ENCODE measurements at regions not wholly inside any gene's neighbourhood (a gene's known extent, or its start where the extent isn't known, plus 50 kb on each side); places are given as distances from the start of the nearest gene placed in this dataset.

DNA sequence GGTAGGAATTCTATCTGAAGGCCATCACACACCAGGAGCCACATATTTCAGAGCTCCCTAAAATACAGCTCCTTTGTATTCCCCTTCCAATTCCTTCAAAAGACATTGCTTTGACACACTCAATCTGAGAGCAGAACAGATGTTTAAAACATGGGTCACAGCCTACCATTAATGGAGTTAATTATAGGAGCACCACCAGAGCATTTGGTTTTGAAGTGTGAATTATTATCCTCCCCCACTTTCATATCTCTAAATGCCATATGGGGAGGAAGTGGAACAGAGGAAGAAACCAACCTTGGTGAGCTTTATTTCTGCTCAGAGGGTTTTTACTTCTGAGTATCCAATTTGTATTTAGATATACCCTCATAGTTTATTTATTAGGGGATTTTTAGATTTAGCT is 50.7 kb upstream of the TNFRSF21 start:
- Histone ChIP-seq H3K9me3 (no peaks in the 10 kb centered on the region), H3K36me3 (no peaks in the 10 kb centered on the region), H3K4me3 (no peak overlapping the region), H3K4me1 (no peaks in the 10 kb centered on the region), H3K27me3 (no peaks in the 10 kb centered on the region), H3K27ac (no peak overlapping the region)
- DNase-seq (no peak), ATAC-seq (no peak)
- intact Hi-C loops (cut with DNase I) = no loop called here
- TF ChIP-seq, protein P1, sequence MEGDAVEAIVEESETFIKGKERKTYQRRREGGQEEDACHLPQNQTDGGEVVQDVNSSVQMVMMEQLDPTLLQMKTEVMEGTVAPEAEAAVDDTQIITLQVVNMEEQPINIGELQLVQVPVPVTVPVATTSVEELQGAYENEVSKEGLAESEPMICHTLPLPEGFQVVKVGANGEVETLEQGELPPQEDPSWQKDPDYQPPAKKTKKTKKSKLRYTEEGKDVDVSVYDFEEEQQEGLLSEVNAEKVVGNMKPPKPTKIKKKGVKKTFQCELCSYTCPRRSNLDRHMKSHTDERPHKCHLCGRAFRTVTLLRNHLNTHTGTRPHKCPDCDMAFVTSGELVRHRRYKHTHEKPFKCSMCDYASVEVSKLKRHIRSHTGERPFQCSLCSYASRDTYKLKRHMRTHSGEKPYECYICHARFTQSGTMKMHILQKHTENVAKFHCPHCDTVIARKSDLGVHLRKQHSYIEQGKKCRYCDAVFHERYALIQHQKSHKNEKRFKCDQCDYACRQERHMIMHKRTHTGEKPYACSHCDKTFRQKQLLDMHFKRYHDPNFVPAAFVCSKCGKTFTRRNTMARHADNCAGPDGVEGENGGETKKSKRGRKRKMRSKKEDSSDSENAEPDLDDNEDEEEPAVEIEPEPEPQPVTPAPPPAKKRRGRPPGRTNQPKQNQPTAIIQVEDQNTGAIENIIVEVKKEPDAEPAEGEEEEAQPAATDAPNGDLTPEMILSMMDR (IDR thresholded peaks at IDR 0.05) = no peak

DNA sequence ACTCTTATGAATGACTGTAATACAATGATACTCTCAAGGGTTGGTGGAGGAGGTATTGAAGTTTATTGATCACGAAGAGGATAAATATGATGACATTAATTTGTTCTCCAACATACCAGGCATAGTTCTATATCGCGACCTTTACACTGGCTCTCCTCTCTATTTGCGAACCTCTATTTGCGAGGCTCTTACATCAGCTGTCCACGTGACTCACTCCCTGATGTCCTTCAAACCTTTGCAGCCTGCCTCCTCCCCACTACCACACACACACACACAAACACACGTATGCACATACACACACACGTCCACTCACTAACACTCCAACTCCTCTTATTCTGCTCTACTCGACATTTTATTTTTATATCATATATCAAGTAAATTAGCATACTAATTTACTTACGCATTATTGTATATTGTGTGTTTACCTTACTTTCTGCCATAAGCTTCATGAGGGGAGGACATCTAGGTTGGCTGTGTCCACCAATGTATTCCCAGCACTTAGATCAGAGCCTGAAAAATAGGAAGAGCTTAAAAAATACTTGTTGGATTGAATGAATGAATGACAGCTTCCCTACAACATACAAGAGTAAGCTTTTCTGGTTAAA is 53.3 kb upstream of the TNFRSF21 start:
- ATAC-seq (no peak), DNase-seq (no peak)
- Histone ChIP-seq H3K4me3 (no peak overlapping the region), H3K36me3 (no peaks in the 10 kb centered on the region), H3K9me3 (no peaks in the 10 kb centered on the region), H3K27ac (no peak overlapping the region), H3K27me3 (no peaks in the 10 kb centered on the region), H3K4me1 (no peaks in the 10 kb centered on the region)
- TF ChIP-seq, protein P1 (IDR thresholded peaks at IDR 0.05) = no peak
- intact Hi-C loops (cut with DNase I) = no loop called here

DNA sequence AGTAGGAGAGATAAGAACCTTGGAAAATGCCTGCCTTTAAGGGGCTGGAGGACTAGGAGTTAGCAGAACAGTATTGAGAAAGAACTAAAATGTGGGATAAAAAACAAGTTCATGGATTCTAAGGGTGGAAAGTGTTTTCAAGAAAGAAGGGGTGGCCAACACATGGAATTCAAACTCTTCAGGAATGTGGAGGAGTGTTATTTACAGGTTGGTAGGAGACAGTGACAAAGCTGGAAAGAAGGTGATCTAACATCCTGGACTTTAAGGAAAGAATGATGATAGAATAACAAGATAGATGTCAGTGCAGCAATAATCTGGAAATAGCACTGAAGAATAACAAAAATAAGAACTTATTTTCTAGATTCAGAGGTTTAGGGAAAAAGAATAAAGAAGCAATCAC is 54.0 kb upstream of the TNFRSF21 start:
- intact Hi-C loops (cut with DNase I) = no loop called here
- no peak overlapping the region for H3K4me3 ChIP-seq
- H3K27ac ChIP-seq = no peak overlapping the region
- no peak for DNase-seq
- H3K4me1 ChIP-seq = no peaks in the 10 kb centered on the region
- TF ChIP-seq, protein P1 (IDR thresholded peaks at IDR 0.05) = no peak
- no peak for ATAC-seq
- no peaks in the 10 kb centered on the region for H3K27me3 ChIP-seq
- no peaks in the 10 kb centered on the region for H3K36me3 ChIP-seq
- H3K9me3 ChIP-seq = no peaks in the 10 kb centered on the region

DNA sequence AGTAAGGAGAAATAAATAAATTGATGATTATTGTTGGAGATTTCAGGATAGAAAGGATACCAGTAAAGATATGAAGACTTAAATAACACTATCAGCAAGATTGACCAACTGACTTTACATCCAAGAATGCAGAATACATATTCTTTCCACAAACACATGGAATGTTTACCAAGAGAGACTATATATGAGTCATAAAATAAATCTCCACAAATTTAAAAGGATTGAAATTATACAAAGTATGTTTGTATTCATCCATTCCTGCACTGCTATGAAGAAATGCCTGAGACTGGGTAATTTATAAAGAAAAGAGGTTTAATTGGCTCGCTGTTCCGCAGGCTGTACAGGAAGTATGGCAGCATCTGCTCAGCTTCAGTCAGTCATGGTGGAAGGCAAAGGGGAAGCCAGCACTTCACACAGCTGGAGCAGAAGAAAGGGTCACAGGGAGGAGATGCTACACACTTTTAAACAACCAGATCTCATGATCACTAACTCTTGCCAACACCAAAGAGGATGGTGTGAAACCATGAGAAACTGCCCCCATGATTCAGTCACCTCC is 56.7 kb upstream of the TNFRSF21 start:
- Histone ChIP-seq H3K9me3 (no peaks in the 10 kb centered on the region), H3K4me3 (no peak overlapping the region), H3K27ac (no peak overlapping the region), H3K36me3 (no peaks in the 10 kb centered on the region), H3K4me1 (no peaks in the 10 kb centered on the region), H3K27me3 (no peaks in the 10 kb centered on the region)
- no peak for ATAC-seq
- TF ChIP-seq, protein P1 (IDR thresholded peaks at IDR 0.05) = no peak
- DNase-seq = no peak
- intact Hi-C loops (cut with DNase I) = no loop called here

DNA sequence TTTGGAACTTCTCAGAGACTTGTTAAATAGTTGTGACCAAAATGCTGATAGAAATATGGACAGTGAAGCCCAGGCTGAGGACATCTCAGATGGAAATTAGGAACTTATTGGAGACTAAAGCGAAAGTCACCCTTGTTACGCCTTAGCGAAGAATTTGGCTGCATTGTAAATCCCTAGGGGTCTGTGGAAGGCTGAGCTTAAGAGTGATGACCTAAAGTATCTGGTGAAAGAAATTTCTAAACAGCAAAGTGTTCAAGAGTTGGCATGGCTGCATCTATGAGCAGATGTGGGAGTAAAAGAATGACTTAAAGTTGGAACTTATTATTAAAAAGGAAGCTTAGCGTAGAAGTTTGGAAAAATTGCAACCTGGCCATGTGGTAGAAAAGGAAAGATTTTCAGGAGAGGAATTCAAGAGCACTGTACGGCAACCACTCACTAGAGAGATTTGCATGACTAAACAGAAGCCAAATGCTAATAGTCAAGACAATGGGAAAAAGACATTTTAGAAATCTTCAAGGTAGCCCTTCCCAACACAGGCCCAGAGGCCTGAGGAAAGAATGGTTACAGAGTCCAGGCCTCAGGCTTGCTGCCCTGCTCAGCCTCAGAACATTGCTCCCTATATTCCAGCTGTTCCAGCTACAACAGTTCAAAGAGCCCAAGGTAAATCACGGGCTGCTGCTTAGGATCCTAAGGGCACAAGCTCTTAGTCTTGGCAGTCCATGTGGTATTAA is 61.6 kb upstream of the TNFRSF21 start:
- Histone ChIP-seq H3K27ac (no peak overlapping the region), H3K4me1 (no peaks in the 10 kb centered on the region), H3K27me3 (no peaks in the 10 kb centered on the region), H3K4me3 (no peak overlapping the region), H3K9me3 (no peaks in the 10 kb centered on the region), H3K36me3 (no peaks in the 10 kb centered on the region)
- DNase-seq (no peak), ATAC-seq (no peak)
- TF ChIP-seq, protein P1 (IDR thresholded peaks at IDR 0.05) = no peak
- intact Hi-C loops (cut with DNase I) = no loop called here

Measured in upper lobe of right lung (tissue), 1 donor.